SK-N-SH (cell line): ENCODE measurements at regions not wholly inside any gene's neighbourhood (a gene's known extent, or its start where the extent isn't known, plus 50 kb on each side); places are given as distances from the start of the nearest gene placed in this dataset.

Experiments used
- CTCF ChIA-PET: fragments of 300-600, 350-600 bp; formaldehyde crosslinking; extraction: SDS; loops from one replicate; lab custom pipeline; 2021; lab: Yijun Ruan, JAX
- POLR2A ChIA-PET: fragments of 350-600 bp; sonication (Branson Sonifier 250); formaldehyde crosslinking; extraction: SDS; loops from one replicate; lab custom pipeline; 2020; ENCODE audit warnings: antibody characterized with exemption, inconsistent platforms; lab: Yijun Ruan, JAX
- DNase-seq: peaks from one replicate; pipeline ENCODE4 v3.0.0; 2012
- H2AFZ ChIP-seq: fragments of 200-600 bp; sonication (generic); 2 replicates; pipeline ENCODE4 v1.8.1; 2016; ENCODE audit warnings: antibody characterized with exemption, mild to moderate bottlenecking, low read depth
- H3F3A ChIP-seq: fragments of 200-600 bp; sonication (generic); replicated peaks from 2 replicates; pipeline ENCODE3; 2016; ENCODE audit warnings: antibody characterized with exemption, mild to moderate bottlenecking; ENCODE audit not compliant: insufficient read depth
- H3K27ac ChIP-seq, 2 experiments: fragments of 200-500 bp in 1 of 2; fragments of 200-600 bp in 1 of 2; sonication (Bioruptor generic) in 1 of 2; sonication (generic), shearing (Covaris generic) in 1 of 2; 2 replicates each; pipeline versions ENCODE4 v1.5.1 to v1.6.1; 2014 to 2016; ENCODE audit warnings: low read depth in 2 of 2, inconsistent platforms in 1 of 2, low read length in 1 of 2, mild to moderate bottlenecking in 1 of 2, mixed read lengths in 1 of 2
- H3K27me3 ChIP-seq: fragments of 200-600 bp; sonication (generic), shearing (Covaris generic); 2 replicates; pipeline ENCODE4 v1.6.1; 2016; ENCODE audit warnings: mixed run types; ENCODE audit not compliant: insufficient read depth
- H3K36me3 ChIP-seq, 2 experiments: fragments of 200-500 bp in 1 of 2; fragments of 200-600 bp in 1 of 2; sonication (Bioruptor generic) in 1 of 2; sonication (generic) in 1 of 2; replicated peaks in 1 of 2; 2 replicates each; pipeline versions ENCODE3 to v1.5.1; 2014 to 2016; ENCODE audit warnings: low read length in 1 of 2, mild to moderate bottlenecking in 1 of 2; ENCODE audit not compliant: insufficient read depth in 2 of 2, control insufficient read depth in 1 of 2
- H3K4me1 ChIP-seq, 2 experiments: fragments of 200-500 bp in 1 of 2; fragments of 200-600 bp in 1 of 2; sonication (Bioruptor generic) in 1 of 2; sonication (generic), shearing (Covaris generic) in 1 of 2; 2 replicates each; pipeline versions ENCODE4 v1.5.1 to v1.6.1; 2014 to 2016; ENCODE audit warnings: low read depth in 1 of 2, low read length in 1 of 2, mixed run types in 1 of 2; ENCODE audit not compliant: insufficient read depth in 2 of 2, control insufficient read depth in 1 of 2
- H3K4me2 ChIP-seq: fragments of 200-600 bp; sonication (generic), shearing (Covaris generic); 2 replicates; pipeline ENCODE4 v1.6.1; 2017; ENCODE audit warnings: mixed run types
- H3K4me3 ChIP-seq, 2 experiments: fragments of 200-500 bp in 1 of 2; fragments of 200-600 bp in 1 of 2; sonication (Bioruptor generic) in 1 of 2; sonication (generic), shearing (Covaris generic) in 1 of 2; 2 replicates each; pipeline versions ENCODE4 v1.5.1 to v1.8.1; 2014 to 2016; ENCODE audit warnings: low read depth in 2 of 2, inconsistent platforms in 1 of 2, low read length in 1 of 2, mild to moderate bottlenecking in 1 of 2, mixed read lengths in 1 of 2, moderate library complexity in 1 of 2
- H3K79me2 ChIP-seq: fragments of 200-600 bp; sonication (generic); 2 replicates; pipeline ENCODE4 v1.8.1; 2017; ENCODE audit warnings: mild to moderate bottlenecking; ENCODE audit not compliant: insufficient read depth
- H3K9ac ChIP-seq: fragments of 200-600 bp; sonication (generic); 2 replicates; pipeline ENCODE4 v1.6.1; 2017; ENCODE audit warnings: mixed run types
- H3K9me2 ChIP-seq: fragments of 200-600 bp; sonication (generic); 2 replicates; pipeline ENCODE4 v1.6.1; 2017; ENCODE audit warnings: mixed run types
- H3K9me3 ChIP-seq: fragments of 200-600 bp; sonication (generic); 2 replicates; pipeline ENCODE4 v1.6.1; 2017; ENCODE audit warnings: mixed run types, mild to moderate bottlenecking, moderate library complexity
- H4K20me1 ChIP-seq: fragments of 200-600 bp; sonication (generic); 2 replicates; pipeline ENCODE4 v1.6.1; 2017; ENCODE audit warnings: mild to moderate bottlenecking, mixed run types; ENCODE audit not compliant: insufficient read depth
- FOSL2 ChIP-seq: IDR thresholded peaks from 2 replicates; pipeline ENCODE4 v1.4.0; 2012; ENCODE audit warnings: low read depth, mild to moderate bottlenecking, moderate library complexity, borderline replicate concordance
- FOXM1 ChIP-seq: IDR thresholded peaks from 2 replicates; pipeline ENCODE4 v1.4.0; 2012; ENCODE audit warnings: low read depth, mild to moderate bottlenecking
- GATA2 ChIP-seq: sonication (generic); formaldehyde crosslinking; IDR thresholded peaks from 2 replicates; pipeline ENCODE4 v1.5.0; 2020; ENCODE audit warnings: mild to moderate bottlenecking, missing genetic modification reagents
- JUND ChIP-seq: IDR thresholded peaks from 2 replicates; pipeline ENCODE4 v1.4.0; 2012
- MEF2A ChIP-seq: IDR thresholded peaks from 2 replicates; pipeline ENCODE4 v1.4.0; 2012; ENCODE audit warnings: low read depth, borderline replicate concordance
- MXI1 ChIP-seq: IDR thresholded peaks from 2 replicates; pipeline ENCODE4 v1.6.1; 2012; ENCODE audit warnings: mild to moderate bottlenecking, low read depth, low read length, improper control_type of control experiment
- RXRA ChIP-seq: IDR thresholded peaks from 2 replicates; pipeline ENCODE4 v1.4.0; 2012; ENCODE audit warnings: low read depth, mild to moderate bottlenecking, borderline replicate concordance
- SMC3 ChIP-seq: IDR thresholded peaks from 2 replicates; pipeline ENCODE4 v1.6.1; 2012; ENCODE audit warnings: low read depth, low read length, improper control_type of control experiment
- WGBS: methylation state at CpG from one replicate; pipeline ENCODE4 v1.1.6; 2017; ENCODE audit warnings: low lambda C conversion rate; 5-methylcytosine and 5-hydroxymethylcytosine counted together
- TF ChIP-seq, protein P1 (sequence below): IDR thresholded peaks from 2 replicates; pipeline ENCODE4; 2012
- TF ChIP-seq, protein P2 (sequence below): IDR thresholded peaks from 2 replicates; pipeline ENCODE4 v1.4.0; 2012; ENCODE audit warnings: low read depth
- TF ChIP-seq, protein P3 (sequence below): fragments of 150-350 bp; IDR thresholded peaks from 2 replicates; pipeline ENCODE4 v1.6.1; 2017; ENCODE audit warnings: antibody characterized with exemption, low read length, low read depth, borderline replicate concordance
- TF ChIP-seq, protein P4 (sequence below): IDR thresholded peaks from 2 replicates; pipeline ENCODE4 v1.6.1; 2012; ENCODE audit warnings: mild to moderate bottlenecking, low read depth, low read length, moderate library complexity

DNA sequence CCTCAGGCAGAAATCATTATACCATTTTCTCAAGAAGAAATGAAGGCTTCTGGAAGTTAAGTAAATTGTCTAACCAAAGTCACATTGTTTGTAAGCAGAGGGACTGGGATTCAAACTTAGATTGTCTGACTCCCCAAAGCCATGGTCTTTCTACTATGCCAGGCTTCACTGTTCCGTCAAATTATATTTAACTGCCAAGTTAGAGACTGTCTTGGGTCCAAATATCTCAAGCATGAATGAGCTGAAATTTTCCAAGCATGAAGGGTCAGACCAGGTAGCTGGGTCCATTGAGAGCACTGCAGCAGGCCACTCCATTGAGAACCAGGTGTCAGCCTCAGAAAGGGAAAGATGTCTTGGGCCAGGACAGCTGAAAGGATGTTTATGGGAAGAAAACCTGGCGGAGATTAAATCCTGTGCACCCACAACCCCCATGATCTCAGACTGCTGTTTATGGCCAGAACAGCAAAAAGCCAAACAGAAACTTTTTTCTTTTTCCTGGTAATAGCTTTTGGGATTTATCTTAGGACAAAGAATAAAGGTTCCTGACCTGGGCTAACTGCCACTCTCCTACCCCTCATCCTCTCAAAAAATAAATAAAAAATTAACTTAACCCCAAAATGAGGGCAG is 612.3 kb downstream of the INSC start:
- Histone ChIP-seq H3K4me3 (no peak overlapping the region), H3F3A (no peaks in the 10 kb centered on the region)
- TF ChIP-seq, protein P1, sequence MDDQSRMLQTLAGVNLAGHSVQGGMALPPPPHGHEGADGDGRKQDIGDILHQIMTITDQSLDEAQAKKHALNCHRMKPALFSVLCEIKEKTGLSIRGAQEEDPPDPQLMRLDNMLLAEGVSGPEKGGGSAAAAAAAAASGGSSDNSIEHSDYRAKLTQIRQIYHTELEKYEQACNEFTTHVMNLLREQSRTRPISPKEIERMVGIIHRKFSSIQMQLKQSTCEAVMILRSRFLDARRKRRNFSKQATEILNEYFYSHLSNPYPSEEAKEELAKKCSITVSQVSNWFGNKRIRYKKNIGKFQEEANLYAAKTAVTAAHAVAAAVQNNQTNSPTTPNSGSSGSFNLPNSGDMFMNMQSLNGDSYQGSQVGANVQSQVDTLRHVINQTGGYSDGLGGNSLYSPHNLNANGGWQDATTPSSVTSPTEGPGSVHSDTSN: no peak
- TF ChIP-seq GATA2 (CRISPR knock-in tag) (no peak), FOXM1 (no peak), FOSL2 (no peak), SMC3 (no peak), RXRA (no peak), JUND (no peak), MXI1 (no peak), MEF2A (no peak)
- TF ChIP-seq, protein P2, sequence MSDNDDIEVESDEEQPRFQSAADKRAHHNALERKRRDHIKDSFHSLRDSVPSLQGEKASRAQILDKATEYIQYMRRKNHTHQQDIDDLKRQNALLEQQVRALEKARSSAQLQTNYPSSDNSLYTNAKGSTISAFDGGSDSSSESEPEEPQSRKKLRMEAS: no peak
- TF ChIP-seq, protein P3, sequence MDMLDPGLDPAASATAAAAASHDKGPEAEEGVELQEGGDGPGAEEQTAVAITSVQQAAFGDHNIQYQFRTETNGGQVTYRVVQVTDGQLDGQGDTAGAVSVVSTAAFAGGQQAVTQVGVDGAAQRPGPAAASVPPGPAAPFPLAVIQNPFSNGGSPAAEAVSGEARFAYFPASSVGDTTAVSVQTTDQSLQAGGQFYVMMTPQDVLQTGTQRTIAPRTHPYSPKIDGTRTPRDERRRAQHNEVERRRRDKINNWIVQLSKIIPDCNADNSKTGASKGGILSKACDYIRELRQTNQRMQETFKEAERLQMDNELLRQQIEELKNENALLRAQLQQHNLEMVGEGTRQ: no peak
- TF ChIP-seq, protein P4, sequence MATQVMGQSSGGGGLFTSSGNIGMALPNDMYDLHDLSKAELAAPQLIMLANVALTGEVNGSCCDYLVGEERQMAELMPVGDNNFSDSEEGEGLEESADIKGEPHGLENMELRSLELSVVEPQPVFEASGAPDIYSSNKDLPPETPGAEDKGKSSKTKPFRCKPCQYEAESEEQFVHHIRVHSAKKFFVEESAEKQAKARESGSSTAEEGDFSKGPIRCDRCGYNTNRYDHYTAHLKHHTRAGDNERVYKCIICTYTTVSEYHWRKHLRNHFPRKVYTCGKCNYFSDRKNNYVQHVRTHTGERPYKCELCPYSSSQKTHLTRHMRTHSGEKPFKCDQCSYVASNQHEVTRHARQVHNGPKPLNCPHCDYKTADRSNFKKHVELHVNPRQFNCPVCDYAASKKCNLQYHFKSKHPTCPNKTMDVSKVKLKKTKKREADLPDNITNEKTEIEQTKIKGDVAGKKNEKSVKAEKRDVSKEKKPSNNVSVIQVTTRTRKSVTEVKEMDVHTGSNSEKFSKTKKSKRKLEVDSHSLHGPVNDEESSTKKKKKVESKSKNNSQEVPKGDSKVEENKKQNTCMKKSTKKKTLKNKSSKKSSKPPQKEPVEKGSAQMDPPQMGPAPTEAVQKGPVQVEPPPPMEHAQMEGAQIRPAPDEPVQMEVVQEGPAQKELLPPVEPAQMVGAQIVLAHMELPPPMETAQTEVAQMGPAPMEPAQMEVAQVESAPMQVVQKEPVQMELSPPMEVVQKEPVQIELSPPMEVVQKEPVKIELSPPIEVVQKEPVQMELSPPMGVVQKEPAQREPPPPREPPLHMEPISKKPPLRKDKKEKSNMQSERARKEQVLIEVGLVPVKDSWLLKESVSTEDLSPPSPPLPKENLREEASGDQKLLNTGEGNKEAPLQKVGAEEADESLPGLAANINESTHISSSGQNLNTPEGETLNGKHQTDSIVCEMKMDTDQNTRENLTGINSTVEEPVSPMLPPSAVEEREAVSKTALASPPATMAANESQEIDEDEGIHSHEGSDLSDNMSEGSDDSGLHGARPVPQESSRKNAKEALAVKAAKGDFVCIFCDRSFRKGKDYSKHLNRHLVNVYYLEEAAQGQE: no peak
- TF ChIP-seq, all 33 proteins: peak for 0
- H2AFZ ChIP-seq: no peak overlapping the region
- 22% methylated on average over 2 of the region's 2 CpGs for WGBS
- no peak overlapping the region for H3K9ac ChIP-seq
- POLR2A ChIA-PET: no interaction called here
- H3K79me2 ChIP-seq: no peaks in the 10 kb centered on the region
- no peaks in the 10 kb centered on the region for H3K9me3 ChIP-seq
- no peaks in the 10 kb centered on the region for H3K4me1 ChIP-seq
- no peaks in the 10 kb centered on the region for H3K36me3 ChIP-seq
- H3K27me3 ChIP-seq: no peaks in the 10 kb centered on the region
- no peak overlapping the region for H3K27ac ChIP-seq
- no peaks in the 10 kb centered on the region for H3K9me2 ChIP-seq
- no peak for DNase-seq
- CTCF ChIA-PET: interaction anchor here (0.9 to 1.0 kb wide), 2 partner anchors 9 to 16 kb away, joined by 3 read pairs; no protein-coding TSS in a partner anchor
- H4K20me1 ChIP-seq: no peaks in the 10 kb centered on the region
- H3K4me2 ChIP-seq: no peak overlapping the region
